ENCODE measurements at regions not wholly inside any gene's neighbourhood (a gene's known extent, or its start where the extent isn't known, plus 50 kb on each side); places are given as distances from the start of the nearest gene placed in this dataset.

- DNase-seq, result no peak
Measured at GRCh38 chr20:1784586-1784985, 110.6 kb upstream of the SIRPA start.

- no peak for DNase-seq
Measured at GRCh38 chr20:1783245-1783644, 112.0 kb upstream of the SIRPA start.

GRCh38 chr20:1782181-1782580 lies 113.0 kb upstream of the SIRPA start:
- DNase-seq, result no peak

GRCh38 chr20:1779567-1779966 lies 115.6 kb upstream of the SIRPA start:
- DNase-seq, result no peak

GRCh38 chr20:1778338-1778737 lies 116.9 kb upstream of the SIRPA start:
- DNase-seq, result no peak

GRCh38 chr20:1777476-1777820 lies 117.8 kb upstream of the SIRPA start:
- no peak for DNase-seq

- peak; percentile 41 for DNase-seq
Measured at GRCh38 chr20:1776681-1777475, 118.3 kb upstream of the SIRPA start.

- no peak for DNase-seq
Measured at GRCh38 chr20:1775117-1775516, 117.5 kb upstream of the SIRPG start.

- DNase-seq, result no peak
Measured at GRCh38 chr20:1774479-1774878, 116.9 kb upstream of the SIRPG start.

GRCh38 chr20:1773816-1774215 lies 116.2 kb upstream of the SIRPG start:
- no peak for DNase-seq

- no peak for DNase-seq
Measured at GRCh38 chr20:1769491-1769890, 111.9 kb upstream of the SIRPG start.

GRCh38 chr20:1766731-1767130 lies 109.2 kb upstream of the SIRPG start:
- no peak for DNase-seq

- no peak for DNase-seq
Measured at GRCh38 chr20:1764136-1765033, 106.8 kb upstream of the SIRPG start.

GRCh38 chr20:1761598-1761997 lies 104.0 kb upstream of the SIRPG start:
- DNase-seq, result no peak

GRCh38 chr20:1761116-1761515 lies 103.5 kb upstream of the SIRPG start:
- no peak for DNase-seq

- no peak for DNase-seq
Measured at GRCh38 chr20:1758765-1759164, 101.2 kb upstream of the SIRPG start.

GRCh38 chr20:1757606-1758512 lies 100.3 kb upstream of the SIRPG start:
- DNase-seq, result no peak

- DNase-seq, result no peak
Measured at GRCh38 chr20:1757072-1757471, 99.5 kb upstream of the SIRPG start.

- DNase-seq, result no peak
Measured at GRCh38 chr20:1754749-1755148, 97.2 kb upstream of the SIRPG start.

- DNase-seq, result no peak
Measured at GRCh38 chr20:1754306-1754705, 96.7 kb upstream of the SIRPG start.

- no peak for DNase-seq
Measured at GRCh38 chr20:1752045-1752444, 94.5 kb upstream of the SIRPG start.

- DNase-seq, result no peak
Measured at GRCh38 chr20:1748777-1749176, 91.2 kb upstream of the SIRPG start.

- DNase-seq, result no peak
Measured at GRCh38 chr20:1747953-1748577, 90.5 kb upstream of the SIRPG start.

Measured in activated gamma-delta T cell (primary cell).